Mesendoderm (in vitro differentiated cells): ENCODE measurements at regions not wholly inside any gene's neighbourhood (a gene's known extent, or its start where the extent isn't known, plus 50 kb on each side); places are given as distances from the start of the nearest gene placed in this dataset.
A peak's percentile ranks its signal among the peaks of the same experiment; 100 is the strongest.
"Not testable (repeated sequence)": the region's sequence is repeated elsewhere in the genome, so short reads cannot be mapped to it uniquely, and the experiment has no call there.

ENCODE experiments used
- DNase-seq: peaks from one replicate; pipeline ENCODE4 v3.0.0; 2013
- H2AK5ac ChIP-seq: 2 replicates; pipeline ENCODE4 v1.6.1; 2013; ENCODE audit warnings: low read length, inconsistent platforms
- H2BK120ac ChIP-seq: 2 replicates; pipeline ENCODE4 v1.6.1; 2013; ENCODE audit warnings: low read depth, mild to moderate bottlenecking, low read length, moderate library complexity, mixed read lengths
- H2BK15ac ChIP-seq: replicated peaks from 2 replicates; pipeline ENCODE4 v1.6.1; 2013; ENCODE audit warnings: low read depth, mild to moderate bottlenecking, moderate library complexity
- H2BK5ac ChIP-seq: 2 replicates; pipeline ENCODE4 v1.6.1; 2013; ENCODE audit warnings: low read length, inconsistent platforms
- H3K18ac ChIP-seq: 2 replicates; pipeline ENCODE4 v1.6.1; 2013; ENCODE audit warnings: mild to moderate bottlenecking, low read length, mixed read lengths
- H3K23ac ChIP-seq: one replicate; pipeline ENCODE4 v1.6.1; 2013; ENCODE audit warnings: low read length
- H3K27ac ChIP-seq: 2 replicates; pipeline ENCODE4 v1.5.1; 2013; ENCODE audit warnings: low read depth, mild to moderate bottlenecking, inconsistent platforms, low read length, moderate library complexity
- H3K27me3 ChIP-seq: 2 replicates; pipeline ENCODE4 v1.6.1; 2013; ENCODE audit warnings: low read length, control low read depth, mild to moderate bottlenecking, inconsistent platforms; ENCODE audit not compliant: insufficient read depth, poor library complexity
- H3K36me3 ChIP-seq: 2 replicates; pipeline ENCODE4 v1.6.1; 2013; ENCODE audit warnings: low read length, inconsistent platforms; ENCODE audit not compliant: control insufficient read depth, insufficient read depth
- H3K4ac ChIP-seq: one replicate; pipeline ENCODE4 v1.6.1; 2013; ENCODE audit warnings: low read depth, mild to moderate bottlenecking, low read length, moderate library complexity
- H3K4me1 ChIP-seq: 2 replicates; pipeline ENCODE4 v1.6.1; 2013; ENCODE audit warnings: low read depth, low read length, inconsistent platforms; ENCODE audit not compliant: control insufficient read depth
- H3K4me2 ChIP-seq: 2 replicates; pipeline ENCODE4 v1.6.1; 2013; ENCODE audit warnings: low read length
- H3K4me3 ChIP-seq: 2 replicates; pipeline ENCODE4 v1.5.1; 2013; ENCODE audit warnings: mild to moderate bottlenecking, low read length
- H3K56ac ChIP-seq: one replicate; pipeline ENCODE4 v1.6.1; 2013; ENCODE audit warnings: low read length
- H3K79me1 ChIP-seq: 2 replicates; pipeline ENCODE4 v1.6.1; 2013; ENCODE audit warnings: low read length, inconsistent platforms
- H3K79me2 ChIP-seq: 2 replicates; pipeline ENCODE4 v1.6.1; 2013; ENCODE audit warnings: mild to moderate bottlenecking, low read length; ENCODE audit not compliant: control insufficient read depth, insufficient read depth
- H3K9ac ChIP-seq: 2 replicates; pipeline ENCODE4 v1.6.1; 2013; ENCODE audit warnings: low read length, inconsistent platforms
- H4K5ac ChIP-seq: one replicate; pipeline ENCODE4 v1.6.1; 2013; ENCODE audit warnings: low read length
- H4K8ac ChIP-seq: one replicate; pipeline ENCODE4 v1.6.1; 2013; ENCODE audit warnings: low read depth, mild to moderate bottlenecking, control low read depth, low read length, moderate library complexity
- WGBS: extraction: QIAGEN DNeasy Blood & Tissue Kit; methylation state at CpG from one replicate; pipeline ENCODE4 v1.1.7; 2013; ENCODE audit warnings: low lambda C conversion rate, missing lambda C conversion rate; ENCODE audit not compliant: insufficient coverage; ENCODE audit errors: extremely low coverage; 5-methylcytosine and 5-hydroxymethylcytosine counted together

GRCh38 chr22:48289954-48290353 is 1527.5 kb downstream of the TBC1D22A start:
- not testable (repeated sequence) for H3K9ac ChIP-seq, H3K79me2 ChIP-seq, H3K27ac ChIP-seq, H2BK5ac ChIP-seq, H3K4me2 ChIP-seq, H3K23ac ChIP-seq, H3K4me1 ChIP-seq, H4K5ac ChIP-seq, H4K8ac ChIP-seq, H3K36me3 ChIP-seq, H3K18ac ChIP-seq, H3K4me3 ChIP-seq, H3K79me1 ChIP-seq, H3K4ac ChIP-seq, H2BK15ac ChIP-seq, H3K56ac ChIP-seq, H2BK120ac ChIP-seq, H3K27me3 ChIP-seq, DNase-seq, H2AK5ac ChIP-seq
- WGBS, result no CpG with 5 or more reads among the region's 2 CpGs

- Histone ChIP-seq H3K4me1 (no peaks in the 10 kb centered on the region), H4K8ac (no peak overlapping the region), H3K27me3 (no peaks in the 10 kb centered on the region), H3K27ac (no peak overlapping the region), H3K56ac (no peak overlapping the region), H3K79me1 (no peaks in the 10 kb centered on the region), H3K4me3 (no peak overlapping the region), H3K4me2 (no peak overlapping the region), H2AK5ac (no peak overlapping the region), H2BK120ac (no peak overlapping the region), H3K9ac (no peak overlapping the region), H3K4ac (no peak overlapping the region), H2BK5ac (no peak overlapping the region), H3K36me3 (no peaks in the 10 kb centered on the region), H4K5ac (no peak overlapping the region), H3K18ac (no peak overlapping the region), H2BK15ac (no peak overlapping the region), H3K23ac (no peak overlapping the region), H3K79me2 (no peaks in the 10 kb centered on the region)
- WGBS, result no CpG with 5 or more reads among the region's 3 CpGs
- no peak for DNase-seq
These were observed 1526.0 kb downstream of the TBC1D22A start for GRCh38 chr22:48288376-48288940.

GRCh38 chr22:48287031-48287430 is 1524.6 kb downstream of the TBC1D22A start:
- Histone ChIP-seq H3K4ac (no peak overlapping the region), H3K4me1 (no peaks in the 10 kb centered on the region), H4K5ac (no peak overlapping the region), H4K8ac (no peak overlapping the region), H3K79me1 (no peaks in the 10 kb centered on the region), H3K23ac (no peak overlapping the region), H2BK15ac (no peak overlapping the region), H3K79me2 (no peaks in the 10 kb centered on the region), H3K27ac (no peak overlapping the region), H3K36me3 (no peaks in the 10 kb centered on the region), H2AK5ac (no peak overlapping the region), H3K9ac (no peak overlapping the region), H3K18ac (no peak overlapping the region), H2BK120ac (no peak overlapping the region), H3K4me2 (no peak overlapping the region), H2BK5ac (no peak overlapping the region), H3K56ac (no peak overlapping the region), H3K27me3 (no peaks in the 10 kb centered on the region), H3K4me3 (no peak overlapping the region)
- DNase-seq, result no peak
- WGBS, result no CpG with 5 or more reads among the region's 5 CpGs

- H3K79me1 ChIP-seq, result no peaks in the 10 kb centered on the region
- no peak overlapping the region for H3K23ac ChIP-seq
- H3K4me1 ChIP-seq, result no peaks in the 10 kb centered on the region
- peak; percentile 28 for DNase-seq
- H3K4me3 ChIP-seq, result no peak overlapping the region
- no peak overlapping the region for H3K4ac ChIP-seq
- H3K27me3 ChIP-seq, result no peaks in the 10 kb centered on the region
- H3K18ac ChIP-seq, result no peak overlapping the region
- H4K8ac ChIP-seq, result no peak overlapping the region
- H2BK15ac ChIP-seq, result no peak overlapping the region
- H2BK5ac ChIP-seq, result no peak overlapping the region
- no peaks in the 10 kb centered on the region for H3K79me2 ChIP-seq
- H4K5ac ChIP-seq, result no peak overlapping the region
- H3K4me2 ChIP-seq, result no peak overlapping the region
- no peak overlapping the region for H2BK120ac ChIP-seq
- H3K36me3 ChIP-seq, result no peaks in the 10 kb centered on the region
- H2AK5ac ChIP-seq, result no peak overlapping the region
- no peak overlapping the region for H3K56ac ChIP-seq
- H3K27ac ChIP-seq, result no peak overlapping the region
- H3K9ac ChIP-seq, result no peak overlapping the region
- no CpG with 5 or more reads among the region's 4 CpGs for WGBS
These were observed 1522.2 kb downstream of the TBC1D22A start for GRCh38 chr22:48284671-48285070.

GRCh38 chr22:48282804-48283203 is 1520.4 kb downstream of the TBC1D22A start:
- H2AK5ac ChIP-seq, result no peak overlapping the region
- no peak overlapping the region for H2BK120ac ChIP-seq
- no peak overlapping the region for H4K5ac ChIP-seq
- H3K56ac ChIP-seq, result no peak overlapping the region
- H2BK15ac ChIP-seq, result no peak overlapping the region
- H2BK5ac ChIP-seq, result no peak overlapping the region
- H3K4me1 ChIP-seq, result no peaks in the 10 kb centered on the region
- H3K27me3 ChIP-seq, result no peaks in the 10 kb centered on the region
- no peaks in the 10 kb centered on the region for H3K79me1 ChIP-seq
- H3K18ac ChIP-seq, result no peak overlapping the region
- no CpG with 5 or more reads among the region's 2 CpGs for WGBS
- H3K27ac ChIP-seq, result no peak overlapping the region
- DNase-seq, result no peak
- no peak overlapping the region for H4K8ac ChIP-seq
- no peak overlapping the region for H3K4ac ChIP-seq
- no peaks in the 10 kb centered on the region for H3K36me3 ChIP-seq
- H3K79me2 ChIP-seq, result no peaks in the 10 kb centered on the region
- no peak overlapping the region for H3K4me2 ChIP-seq
- H3K9ac ChIP-seq, result no peak overlapping the region
- H3K23ac ChIP-seq, result no peak overlapping the region
- no peak overlapping the region for H3K4me3 ChIP-seq

- no peak overlapping the region for H3K4me3 ChIP-seq
- no peaks in the 10 kb centered on the region for H3K36me3 ChIP-seq
- H3K9ac ChIP-seq, result no peak overlapping the region
- H3K79me1 ChIP-seq, result no peaks in the 10 kb centered on the region
- H3K56ac ChIP-seq, result no peak overlapping the region
- no peak overlapping the region for H2BK120ac ChIP-seq
- WGBS, result no CpG with 5 or more reads among the region's 6 CpGs
- H4K8ac ChIP-seq, result no peak overlapping the region
- no peak overlapping the region for H3K27ac ChIP-seq
- no peak overlapping the region for H3K18ac ChIP-seq
- no peak for DNase-seq
- H2BK5ac ChIP-seq, result no peak overlapping the region
- H3K4me1 ChIP-seq, result no peaks in the 10 kb centered on the region
- no peaks in the 10 kb centered on the region for H3K79me2 ChIP-seq
- H2BK15ac ChIP-seq, result no peak overlapping the region
- no peak overlapping the region for H3K4me2 ChIP-seq
- H3K4ac ChIP-seq, result no peak overlapping the region
- no peak overlapping the region for H4K5ac ChIP-seq
- no peak overlapping the region for H3K23ac ChIP-seq
- H3K27me3 ChIP-seq, result no peaks in the 10 kb centered on the region
- H2AK5ac ChIP-seq, result no peak overlapping the region
These were observed 1517.0 kb downstream of the TBC1D22A start for GRCh38 chr22:48279461-48279756.
